ENCODE measurements at regions not wholly inside any gene's neighbourhood (a gene's known extent, or its start where the extent isn't known, plus 50 kb on each side); places are given as distances from the start of the nearest gene placed in this dataset.
A peak's percentile ranks its signal among the peaks of the same experiment; 100 is the strongest.

- Histone ChIP-seq H4K20me1 (ENCODE audit: control insufficient read depth, insufficient read depth, low read length, poor library complexity, severe bottlenecking) (no peaks in the 10 kb centered on the region), H3K4me1 (ENCODE audit: control insufficient read depth in 2 of 2, insufficient read depth in 2 of 2, low read length in 2 of 2) (peaks cover 10 to 11% of the 10 kb centered on the region in 2 donors), H3K4me3 (ENCODE audit: control extremely low read depth in 1 of 5, extremely low read depth in 1 of 5, insufficient read depth in 1 of 5, low read depth in 2 of 5, low read length in 4 of 5) (no peak overlapping the region), H3K79me2 (ENCODE audit: control insufficient read depth, insufficient read depth, low read length) (no peaks in the 10 kb centered on the region), H3K27ac (ENCODE audit: low read length in 2 of 2) (no peak overlapping the region), H3K4me2 (replicated peaks; ENCODE audit: low read depth, low read length, poor library complexity, severe bottlenecking) (peak overlapping the region; percentile 26), H3K27me3 (replicated peaks in 1 of 4; ENCODE audit: control extremely low read depth in 1 of 4, control insufficient read depth in 3 of 4, insufficient read depth in 4 of 4, low read length in 3 of 4) (no peaks in the 10 kb centered on the region), H3K36me3 (replicated peaks in 1 of 2; ENCODE audit: control extremely low read depth in 1 of 2, control insufficient read depth in 1 of 2, extremely low read depth in 1 of 2, insufficient read depth in 2 of 2, low read length in 1 of 2) (no peaks in the 10 kb centered on the region), H3K9me3 (ENCODE audit: control extremely low read depth in 1 of 3, control insufficient read depth in 2 of 3, insufficient read depth in 1 of 3, low read length in 2 of 3) (peaks cover 0 to 1% (median 0%) of the 10 kb centered on the region in 3 donors), H3K9ac (ENCODE audit: low read length) (no peak overlapping the region), H2AFZ (ENCODE audit: insufficient read depth, low read depth, low read length, poor library complexity, severe bottlenecking) (peak overlapping the region; percentile 1)
- H3K27ac Mint-ChIP-seq = peak overlapping the region; percentile 18
- peak; percentile 56 for ATAC-seq (ENCODE audit: low read depth)
- intact Hi-C loops (cut with micrococcal nuclease) = no loop called here
- peak; percentile 36 for DNase-seq
- POLR2A ChIA-PET = interaction anchor here (0.7 kb wide), 1 partner anchor 9 kb away, joined by 3 read pairs; no protein-coding TSS in a partner anchor
- TF ChIP-seq EZH2 (IDR thresholded peaks at IDR 0.05; ENCODE audit: borderline replicate concordance, insufficient read depth, low read depth, low read length, poor library complexity, severe bottlenecking) (no peak), CTCF (IDR thresholded peaks at IDR 0.05) (no peak)
- 0% methylated on average over 1 of the region's 1 CpG for WGBS (ENCODE audit: insufficient coverage)
- H3K9me3 Mint-ChIP-seq (ENCODE audit: insufficient read depth) = no peaks in the 10 kb centered on the region
- CTCF ChIA-PET = interaction anchor here (0.9 to 2.2 kb wide), 5 partner anchors 9 to 33 kb away, joined by 3 to 9 read pairs (median 5); no protein-coding TSS in a partner anchor
- peaks cover 3% of the 10 kb centered on the region for H3K27me3 Mint-ChIP-seq
- H3K4me3 Mint-ChIP-seq = no peak overlapping the region
- peaks cover 12% of the 10 kb centered on the region for H3K4me1 Mint-ChIP-seq
Observed at GRCh38 chr13:46995874-46996273, 99.0 kb upstream of the HTR2A start.

GRCh38 chr13:46994492-46994891 is 97.6 kb upstream of the HTR2A start:
- no peak for ATAC-seq (ENCODE audit: low read depth)
- Histone ChIP-seq H3K27ac (ENCODE audit: low read length in 2 of 2) (no peak overlapping the region), H3K79me2 (ENCODE audit: control insufficient read depth, insufficient read depth, low read length) (no peaks in the 10 kb centered on the region), H3K27me3 (replicated peaks in 1 of 4; ENCODE audit: control extremely low read depth in 1 of 4, control insufficient read depth in 3 of 4, insufficient read depth in 4 of 4, low read length in 3 of 4) (no peaks in the 10 kb centered on the region), H3K4me3 (ENCODE audit: control extremely low read depth in 1 of 5, extremely low read depth in 1 of 5, insufficient read depth in 1 of 5, low read depth in 2 of 5, low read length in 4 of 5) (no peak overlapping the region), H3K9ac (ENCODE audit: low read length) (no peak overlapping the region), H3K4me1 (ENCODE audit: control insufficient read depth in 2 of 2, insufficient read depth in 2 of 2, low read length in 2 of 2) (peaks cover 10 to 11% of the 10 kb centered on the region in 2 donors), H4K20me1 (ENCODE audit: control insufficient read depth, insufficient read depth, low read length, poor library complexity, severe bottlenecking) (no peaks in the 10 kb centered on the region), H2AFZ (ENCODE audit: insufficient read depth, low read depth, low read length, poor library complexity, severe bottlenecking) (no peak overlapping the region), H3K36me3 (replicated peaks in 1 of 2; ENCODE audit: control extremely low read depth in 1 of 2, control insufficient read depth in 1 of 2, extremely low read depth in 1 of 2, insufficient read depth in 2 of 2, low read length in 1 of 2) (no peaks in the 10 kb centered on the region), H3K9me3 (ENCODE audit: control extremely low read depth in 1 of 3, control insufficient read depth in 2 of 3, insufficient read depth in 1 of 3, low read length in 2 of 3) (no peaks in the 10 kb centered on the region), H3K4me2 (replicated peaks; ENCODE audit: low read depth, low read length, poor library complexity, severe bottlenecking) (no peak overlapping the region)
- H3K27me3 Mint-ChIP-seq = peaks cover 4% of the 10 kb centered on the region
- DNase-seq = no peak
- TF ChIP-seq EZH2 (IDR thresholded peaks at IDR 0.05; ENCODE audit: borderline replicate concordance, insufficient read depth, low read depth, low read length, poor library complexity, severe bottlenecking) (no peak), CTCF (IDR thresholded peaks at IDR 0.05) (no peak)
- H3K27ac Mint-ChIP-seq = no peak overlapping the region
- intact Hi-C loops (cut with micrococcal nuclease) = no loop called here
- ChIA-PET CTCF (interaction anchor here (2.2 kb wide), 1 partner anchor 10 kb away, joined by 5 read pairs; no protein-coding TSS in a partner anchor), POLR2A (no interaction called here)
- H3K9me3 Mint-ChIP-seq (ENCODE audit: insufficient read depth) = no peaks in the 10 kb centered on the region
- H3K4me3 Mint-ChIP-seq = no peak overlapping the region
- WGBS (ENCODE audit: insufficient coverage) = 96% methylated on average over 6 of the region's 7 CpGs
- H3K4me1 Mint-ChIP-seq = peaks cover 12% of the 10 kb centered on the region

All from B cell (primary cell).